ENCODE measurements at regions not wholly inside any gene's neighbourhood (a gene's known extent, or its start where the extent isn't known, plus 50 kb on each side); places are given as distances from the start of the nearest gene placed in this dataset.

DNA sequence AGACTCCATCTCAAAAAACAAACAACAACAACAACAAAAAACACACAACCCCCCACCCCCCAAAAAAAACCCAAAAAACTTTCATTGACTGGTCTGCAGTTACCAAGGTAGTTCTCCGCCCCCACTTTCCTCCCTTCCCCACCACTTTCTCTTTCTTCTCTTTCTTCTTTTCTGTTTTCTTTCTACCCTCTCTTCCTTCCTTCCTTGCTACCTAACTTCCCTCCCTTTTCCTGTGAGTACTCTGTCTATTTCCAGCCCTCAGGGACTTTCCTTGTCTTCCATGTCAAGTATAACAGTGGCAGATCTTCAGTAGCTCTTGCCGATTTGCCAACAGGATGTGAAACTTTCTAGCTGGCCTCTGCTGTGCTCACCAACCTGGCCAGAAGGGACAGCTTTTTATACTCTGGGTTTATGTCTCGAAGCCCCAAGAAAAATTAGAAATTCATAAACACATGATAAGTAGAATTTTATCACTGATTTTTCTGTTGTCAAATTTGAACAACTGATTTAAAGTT lies 399.5 kb downstream of the QKI start:
- H3K9me3 Mint-ChIP-seq (ENCODE audit: unreplicated experiment) = no peaks in the 10 kb centered on the region
- POLR2A ChIA-PET = no interaction called here
- H3K36me3 ChIP-seq (ENCODE audit: control insufficient read depth, insufficient read depth, low read length) = no peaks in the 10 kb centered on the region
- H3K4me3 ChIP-seq (ENCODE audit: low read depth, low read length) = no peak overlapping the region
- no TSS peak for BruUV-seq (replicated peaks)
- CTCF ChIA-PET = no interaction called here
- no peaks in the 10 kb centered on the region for H3K36me3 Mint-ChIP-seq (ENCODE audit: insufficient read depth, unreplicated experiment)
- TF ChIP-seq, protein P1, sequence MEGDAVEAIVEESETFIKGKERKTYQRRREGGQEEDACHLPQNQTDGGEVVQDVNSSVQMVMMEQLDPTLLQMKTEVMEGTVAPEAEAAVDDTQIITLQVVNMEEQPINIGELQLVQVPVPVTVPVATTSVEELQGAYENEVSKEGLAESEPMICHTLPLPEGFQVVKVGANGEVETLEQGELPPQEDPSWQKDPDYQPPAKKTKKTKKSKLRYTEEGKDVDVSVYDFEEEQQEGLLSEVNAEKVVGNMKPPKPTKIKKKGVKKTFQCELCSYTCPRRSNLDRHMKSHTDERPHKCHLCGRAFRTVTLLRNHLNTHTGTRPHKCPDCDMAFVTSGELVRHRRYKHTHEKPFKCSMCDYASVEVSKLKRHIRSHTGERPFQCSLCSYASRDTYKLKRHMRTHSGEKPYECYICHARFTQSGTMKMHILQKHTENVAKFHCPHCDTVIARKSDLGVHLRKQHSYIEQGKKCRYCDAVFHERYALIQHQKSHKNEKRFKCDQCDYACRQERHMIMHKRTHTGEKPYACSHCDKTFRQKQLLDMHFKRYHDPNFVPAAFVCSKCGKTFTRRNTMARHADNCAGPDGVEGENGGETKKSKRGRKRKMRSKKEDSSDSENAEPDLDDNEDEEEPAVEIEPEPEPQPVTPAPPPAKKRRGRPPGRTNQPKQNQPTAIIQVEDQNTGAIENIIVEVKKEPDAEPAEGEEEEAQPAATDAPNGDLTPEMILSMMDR (IDR thresholded peaks at IDR 0.05; ENCODE audit: insufficient read depth in 1 of 2, low read depth in 1 of 2, low read length in 1 of 2, severe bottlenecking in 1 of 2, unreplicated experiment in 1 of 2) = no peak
- H3K4me1 ChIP-seq = no peaks in the 10 kb centered on the region
- no peak for DNase-seq
- peaks cover 10% of the 10 kb centered on the region for H3K27me3 Mint-ChIP-seq (ENCODE audit: insufficient read depth, unreplicated experiment)
- H3K4me3 Mint-ChIP-seq (ENCODE audit: unreplicated experiment) = no peak overlapping the region
- no peaks in the 10 kb centered on the region for H3K4me1 Mint-ChIP-seq (ENCODE audit: low read depth, unreplicated experiment)
- H3K27ac Mint-ChIP-seq (ENCODE audit: unreplicated experiment) = no peak overlapping the region
- H3K9me3 ChIP-seq = no peaks in the 10 kb centered on the region
- intact Hi-C loops (cut with micrococcal nuclease; ENCODE audit: unreplicated experiment) = no loop called here
- H3K27me3 ChIP-seq (replicated peaks; ENCODE audit: control insufficient read depth, insufficient read depth, low read length) = no peaks in the 10 kb centered on the region

DNA sequence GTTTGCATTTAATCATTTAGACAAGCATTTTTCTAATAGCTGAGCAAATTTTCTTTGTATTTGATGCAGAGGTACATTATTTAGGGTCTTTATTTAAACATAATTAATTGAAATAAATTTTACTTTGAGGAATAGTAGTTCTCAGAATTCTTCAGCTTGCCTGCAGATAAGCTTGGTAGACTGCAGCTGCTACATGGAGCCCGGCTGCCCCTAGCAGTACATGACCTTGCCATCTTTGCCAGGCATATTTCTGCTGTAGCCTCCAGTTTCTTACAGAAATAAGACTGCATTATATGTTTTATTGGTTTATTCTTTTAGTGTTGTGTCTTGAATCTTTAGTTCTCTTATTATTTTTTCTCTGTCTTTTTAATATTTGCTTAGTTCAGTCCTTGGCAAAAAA lies 396.8 kb downstream of the QKI start:
- TF ChIP-seq, protein P1 (IDR thresholded peaks at IDR 0.05; ENCODE audit: insufficient read depth in 1 of 2, low read depth in 1 of 2, low read length in 1 of 2, severe bottlenecking in 1 of 2, unreplicated experiment in 1 of 2) = no peak
- ChIA-PET POLR2A (no interaction called here), CTCF (no interaction called here)
- Histone ChIP-seq H3K27me3 (replicated peaks; ENCODE audit: control insufficient read depth, insufficient read depth, low read length) (no peaks in the 10 kb centered on the region), H3K9me3 (no peaks in the 10 kb centered on the region), H3K4me3 (ENCODE audit: low read depth, low read length) (no peak overlapping the region), H3K36me3 (ENCODE audit: control insufficient read depth, insufficient read depth, low read length) (no peaks in the 10 kb centered on the region), H3K4me1 (no peaks in the 10 kb centered on the region)
- Mint-ChIP-seq H3K36me3 (ENCODE audit: insufficient read depth, unreplicated experiment) (no peaks in the 10 kb centered on the region), H3K4me3 (ENCODE audit: unreplicated experiment) (no peak overlapping the region), H3K27ac (ENCODE audit: unreplicated experiment) (no peak overlapping the region), H3K9me3 (ENCODE audit: unreplicated experiment) (no peaks in the 10 kb centered on the region), H3K27me3 (ENCODE audit: insufficient read depth, unreplicated experiment) (peaks cover 10% of the 10 kb centered on the region), H3K4me1 (ENCODE audit: low read depth, unreplicated experiment) (no peaks in the 10 kb centered on the region)
- no peak for DNase-seq
- intact Hi-C loops (cut with micrococcal nuclease; ENCODE audit: unreplicated experiment) = no loop called here
- BruUV-seq (replicated peaks) = no TSS peak

DNA sequence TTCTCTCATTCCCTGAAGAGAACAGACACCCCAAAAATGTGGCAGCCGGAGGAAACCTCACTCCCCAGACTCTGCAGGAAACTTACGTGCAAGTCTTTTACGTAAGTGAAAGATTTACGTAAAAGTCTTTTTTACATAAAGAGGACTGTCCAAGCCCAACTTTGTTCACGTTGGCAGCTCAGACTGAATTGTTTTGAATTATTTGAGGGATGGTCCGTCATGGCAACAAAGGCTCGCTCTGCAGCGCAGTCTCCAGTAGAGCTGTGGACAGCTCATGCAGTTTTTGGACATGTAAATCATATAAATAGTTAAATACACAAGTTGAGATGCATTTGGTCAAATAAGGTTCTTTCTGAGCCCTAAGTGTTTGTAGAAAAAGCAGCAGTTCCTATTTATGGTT lies 394.8 kb downstream of the QKI start:
- Histone ChIP-seq H3K4me1 (no peaks in the 10 kb centered on the region), H3K36me3 (ENCODE audit: control insufficient read depth, insufficient read depth, low read length) (no peaks in the 10 kb centered on the region), H3K4me3 (ENCODE audit: low read depth, low read length) (no peak overlapping the region), H3K9me3 (no peaks in the 10 kb centered on the region), H3K27me3 (replicated peaks; ENCODE audit: control insufficient read depth, insufficient read depth, low read length) (no peaks in the 10 kb centered on the region)
- H3K36me3 Mint-ChIP-seq (ENCODE audit: insufficient read depth, unreplicated experiment) = no peaks in the 10 kb centered on the region
- intact Hi-C loops (cut with micrococcal nuclease; ENCODE audit: unreplicated experiment) = no loop called here
- no peak overlapping the region for H3K4me3 Mint-ChIP-seq (ENCODE audit: unreplicated experiment)
- no peaks in the 10 kb centered on the region for H3K9me3 Mint-ChIP-seq (ENCODE audit: unreplicated experiment)
- DNase-seq = no peak
- H3K27ac Mint-ChIP-seq (ENCODE audit: unreplicated experiment) = no peak overlapping the region
- CTCF ChIA-PET = no interaction called here
- POLR2A ChIA-PET = no interaction called here
- no TSS peak for BruUV-seq (replicated peaks)
- no peaks in the 10 kb centered on the region for H3K4me1 Mint-ChIP-seq (ENCODE audit: low read depth, unreplicated experiment)
- H3K27me3 Mint-ChIP-seq (ENCODE audit: insufficient read depth, unreplicated experiment) = peaks cover 10% of the 10 kb centered on the region
- TF ChIP-seq, protein P1 (IDR thresholded peaks at IDR 0.05; ENCODE audit: insufficient read depth in 1 of 2, low read depth in 1 of 2, low read length in 1 of 2, severe bottlenecking in 1 of 2, unreplicated experiment in 1 of 2) = no peak

All from Caco-2 (cell line).